ENCODE measurements at regions not wholly inside any gene's neighbourhood (a gene's known extent, or its start where the extent isn't known, plus 50 kb on each side); places are given as distances from the start of the nearest gene placed in this dataset.

DNA sequence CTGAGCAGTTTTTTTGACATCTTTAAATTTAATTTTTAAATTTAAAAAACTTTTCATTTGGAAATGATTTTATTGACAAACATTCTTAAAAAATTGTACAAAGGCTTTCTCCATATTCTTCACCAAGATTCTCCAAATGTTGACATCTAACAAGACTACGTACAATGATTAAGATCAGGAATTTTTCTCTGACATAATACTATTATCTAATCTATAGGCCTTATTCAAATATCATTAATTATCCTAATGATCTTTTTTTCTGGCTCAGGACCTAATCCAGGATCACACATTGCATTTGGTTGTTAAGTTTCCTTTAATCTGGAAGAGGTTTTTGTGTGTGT, 106.1 kb upstream of the OSMR start:
- TF ChIP-seq, protein P1, sequence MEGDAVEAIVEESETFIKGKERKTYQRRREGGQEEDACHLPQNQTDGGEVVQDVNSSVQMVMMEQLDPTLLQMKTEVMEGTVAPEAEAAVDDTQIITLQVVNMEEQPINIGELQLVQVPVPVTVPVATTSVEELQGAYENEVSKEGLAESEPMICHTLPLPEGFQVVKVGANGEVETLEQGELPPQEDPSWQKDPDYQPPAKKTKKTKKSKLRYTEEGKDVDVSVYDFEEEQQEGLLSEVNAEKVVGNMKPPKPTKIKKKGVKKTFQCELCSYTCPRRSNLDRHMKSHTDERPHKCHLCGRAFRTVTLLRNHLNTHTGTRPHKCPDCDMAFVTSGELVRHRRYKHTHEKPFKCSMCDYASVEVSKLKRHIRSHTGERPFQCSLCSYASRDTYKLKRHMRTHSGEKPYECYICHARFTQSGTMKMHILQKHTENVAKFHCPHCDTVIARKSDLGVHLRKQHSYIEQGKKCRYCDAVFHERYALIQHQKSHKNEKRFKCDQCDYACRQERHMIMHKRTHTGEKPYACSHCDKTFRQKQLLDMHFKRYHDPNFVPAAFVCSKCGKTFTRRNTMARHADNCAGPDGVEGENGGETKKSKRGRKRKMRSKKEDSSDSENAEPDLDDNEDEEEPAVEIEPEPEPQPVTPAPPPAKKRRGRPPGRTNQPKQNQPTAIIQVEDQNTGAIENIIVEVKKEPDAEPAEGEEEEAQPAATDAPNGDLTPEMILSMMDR (IDR thresholded peaks at IDR 0.05; ENCODE audit: low read depth, low read length): no peak
- TF ChIP-seq, protein P2, sequence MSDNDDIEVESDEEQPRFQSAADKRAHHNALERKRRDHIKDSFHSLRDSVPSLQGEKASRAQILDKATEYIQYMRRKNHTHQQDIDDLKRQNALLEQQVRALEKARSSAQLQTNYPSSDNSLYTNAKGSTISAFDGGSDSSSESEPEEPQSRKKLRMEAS (IDR thresholded peaks at IDR 0.05; ENCODE audit: low read depth, low read length): no peak

All from NB4 (cell line).